COR-L47 (cell line): ENCODE measurements at regions not wholly inside any gene's neighbourhood (a gene's known extent, or its start where the extent isn't known, plus 50 kb on each side); places are given as distances from the start of the nearest gene placed in this dataset.

Source experiments
- DNase-seq: peaks from one replicate; lab custom pipeline; 2025; lab: John Stamatoyannopoulos, UW

DNA sequence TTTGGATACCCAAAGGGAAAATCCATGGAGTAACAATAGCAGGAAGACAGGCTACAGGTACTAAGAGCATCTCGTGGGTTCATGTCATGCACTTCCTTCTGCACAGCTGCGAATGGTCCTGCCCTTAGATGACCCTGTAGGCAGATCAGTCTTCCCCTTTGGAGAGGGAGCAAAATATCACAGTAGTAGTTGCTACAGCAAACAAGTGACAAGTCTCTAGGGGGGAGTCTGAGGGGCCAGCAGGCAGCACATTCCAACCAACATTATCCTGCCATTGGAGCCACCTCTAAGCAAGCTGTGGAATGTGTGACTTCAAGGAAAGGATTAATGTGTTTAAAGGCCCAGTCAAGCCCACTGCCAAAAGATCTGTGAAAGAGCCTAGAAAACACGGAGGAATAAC lies 273.2 kb upstream of the PARD3B start:
- no peak for DNase-seq

DNA sequence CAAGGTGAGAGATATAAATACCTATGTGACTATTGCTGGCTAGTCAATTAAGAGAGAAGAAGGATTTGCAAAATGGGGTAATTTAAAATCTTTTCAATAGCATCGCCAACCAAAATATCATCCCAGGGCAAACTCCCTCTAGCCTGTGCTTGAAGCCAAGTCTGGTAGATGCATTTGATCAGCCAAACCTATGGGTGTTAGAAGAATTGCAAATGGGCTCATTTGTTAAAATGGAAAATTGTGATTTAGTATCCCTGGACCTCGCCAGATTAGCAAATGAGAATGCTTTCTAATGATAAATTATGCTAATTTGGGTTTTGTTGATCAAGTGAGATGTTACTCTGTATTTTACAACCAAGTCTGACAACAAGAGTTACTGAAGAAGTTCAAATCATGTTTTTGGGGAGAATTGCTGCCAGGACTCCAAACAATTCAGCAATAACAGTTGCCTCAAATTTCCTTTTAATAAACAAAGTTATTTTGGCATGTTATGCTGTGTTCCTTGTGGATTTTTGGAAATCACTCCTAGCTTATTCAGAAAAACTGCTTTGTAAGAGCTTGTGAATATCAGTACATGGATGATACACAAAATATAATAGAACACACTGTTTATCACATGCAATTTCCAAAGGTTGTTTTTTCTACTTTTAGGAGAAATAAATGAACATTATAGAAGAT lies 272.5 kb upstream of the PARD3B start:
- DNase-seq = no peak

DNA sequence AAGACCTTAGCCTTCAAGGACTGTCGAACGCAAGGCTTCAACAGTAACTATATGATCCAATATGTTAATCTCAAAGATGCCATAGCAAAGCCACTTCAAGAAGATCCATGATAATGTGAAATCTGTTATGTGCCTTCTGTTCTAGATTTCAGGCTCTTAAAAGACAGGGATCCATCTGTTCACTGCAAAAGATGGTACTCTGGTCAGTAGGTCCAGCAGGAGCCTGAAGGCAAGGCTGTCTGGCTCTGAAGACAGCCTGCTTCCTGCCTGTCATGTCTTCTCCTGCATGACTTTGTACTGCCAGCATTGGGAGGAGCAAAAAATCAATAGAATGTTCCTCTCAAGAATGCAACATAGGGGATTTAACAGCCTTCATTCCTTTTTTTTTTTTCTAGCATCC lies 270.8 kb upstream of the PARD3B start:
- DNase-seq = no peak

DNA sequence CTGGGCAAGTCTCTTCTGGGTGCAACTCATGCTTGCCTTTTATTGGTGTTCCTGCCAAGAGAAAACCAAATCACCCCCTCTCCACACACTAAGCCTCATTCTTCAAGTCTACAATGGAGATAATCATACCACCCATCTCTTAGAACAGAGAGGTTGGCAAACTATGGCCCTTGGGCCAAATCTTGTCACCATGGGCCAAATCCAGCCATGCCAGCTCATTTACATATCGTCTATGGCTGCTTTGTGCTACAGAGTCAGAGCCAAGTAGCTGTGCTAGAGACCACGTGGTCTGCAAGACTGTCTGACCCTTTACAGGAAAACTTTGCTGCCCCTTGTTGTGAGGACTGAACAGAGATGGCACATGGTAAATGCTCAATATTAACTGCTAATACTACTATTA lies 270.3 kb upstream of the PARD3B start:
- DNase-seq = no peak

DNA sequence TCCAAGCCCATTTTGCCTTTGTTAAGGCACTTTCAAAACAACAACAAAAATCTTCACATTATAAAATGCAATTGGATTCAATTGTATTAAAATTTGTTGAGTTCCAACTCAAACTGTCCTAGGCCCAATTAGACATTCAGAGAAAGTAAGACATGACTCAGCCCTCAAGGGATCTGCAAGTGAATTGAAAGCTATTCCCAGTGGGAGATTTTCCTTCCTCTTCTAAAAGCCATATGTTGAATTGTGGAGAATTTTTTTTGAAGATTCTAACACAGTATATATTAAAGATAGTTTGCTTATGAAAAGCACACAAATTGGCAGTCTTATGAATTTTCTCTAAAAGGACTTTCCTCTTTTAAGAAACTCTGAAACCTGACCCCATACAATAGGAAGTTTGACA lies 268.0 kb upstream of the PARD3B start:
- no peak for DNase-seq

DNA sequence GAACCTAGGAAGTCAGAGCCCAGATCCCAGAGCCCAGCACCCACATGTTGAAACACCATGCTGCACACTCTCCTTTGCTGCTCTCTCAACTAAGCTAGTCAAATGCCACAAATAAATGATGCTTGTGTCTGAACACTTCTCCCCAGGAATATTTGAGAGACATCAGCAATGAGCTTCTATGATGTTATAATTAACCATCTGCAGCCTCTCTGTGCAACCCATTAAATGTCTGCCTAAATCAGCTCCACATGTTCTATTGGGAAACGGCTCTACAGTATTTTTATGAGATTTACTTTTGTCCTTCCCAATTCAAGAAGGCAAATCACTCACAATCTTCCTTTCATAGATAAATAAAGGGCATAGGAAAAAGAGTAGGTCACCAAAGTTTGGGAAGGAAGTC lies 266.8 kb upstream of the PARD3B start:
- DNase-seq = no peak

DNA sequence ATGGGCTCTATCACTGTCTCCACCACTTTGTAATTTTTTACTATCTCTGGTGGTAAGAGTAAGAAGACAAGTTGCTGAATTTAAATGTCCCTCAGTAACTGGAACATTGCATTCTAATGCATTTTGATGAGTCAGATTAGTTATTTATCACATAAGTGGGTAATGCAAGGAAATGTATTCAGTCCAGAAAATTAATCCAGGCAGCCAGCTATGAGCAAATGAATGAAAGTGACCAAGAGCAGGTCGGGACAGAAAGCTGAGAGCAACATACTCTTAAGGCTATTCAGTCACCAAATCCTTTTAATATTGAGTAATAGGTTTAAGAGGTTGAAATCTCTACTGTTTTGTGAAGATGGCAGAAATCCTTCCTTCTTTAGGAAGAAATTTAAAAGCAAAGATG lies 265.5 kb upstream of the PARD3B start:
- DNase-seq = no peak

DNA sequence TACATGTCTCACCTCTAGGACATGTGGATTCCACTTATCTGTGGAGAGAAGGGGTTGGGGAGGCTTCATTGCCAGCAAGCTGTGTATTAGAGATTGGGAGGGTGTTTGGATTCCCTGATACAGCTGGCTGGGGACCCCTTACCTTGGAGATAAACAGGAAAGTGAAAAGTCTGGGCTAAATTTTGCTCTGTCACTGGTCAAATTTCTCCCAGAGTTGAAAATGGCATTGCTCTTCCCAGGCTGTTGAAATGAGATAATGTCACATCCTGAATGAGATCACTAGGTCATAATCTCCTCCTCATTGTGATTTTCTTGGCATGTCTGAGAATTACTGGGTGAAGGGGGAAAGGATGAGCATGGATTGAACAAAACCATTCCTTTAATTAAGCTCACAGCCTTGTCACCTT lies 265.0 kb upstream of the PARD3B start:
- no peak for DNase-seq

DNA sequence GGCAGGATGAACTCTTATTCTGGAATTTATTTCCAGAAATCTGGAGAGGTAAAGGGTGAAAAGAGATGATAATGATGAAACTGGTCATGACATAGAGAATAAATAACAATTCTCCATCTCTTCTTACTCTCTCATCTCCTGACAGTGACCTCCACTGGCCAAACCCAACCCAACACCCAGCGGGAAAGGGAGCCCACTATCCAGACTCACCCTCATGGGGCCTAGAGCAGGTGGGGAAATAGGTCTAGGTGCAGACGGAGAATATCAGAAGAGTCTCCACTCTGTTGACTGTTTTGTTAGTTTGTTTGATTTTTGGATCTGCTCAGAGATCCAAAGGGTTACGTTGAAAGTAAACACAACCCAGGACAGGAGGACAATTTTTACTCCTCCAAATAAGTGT lies 263.2 kb upstream of the PARD3B start:
- no peak for DNase-seq

DNA sequence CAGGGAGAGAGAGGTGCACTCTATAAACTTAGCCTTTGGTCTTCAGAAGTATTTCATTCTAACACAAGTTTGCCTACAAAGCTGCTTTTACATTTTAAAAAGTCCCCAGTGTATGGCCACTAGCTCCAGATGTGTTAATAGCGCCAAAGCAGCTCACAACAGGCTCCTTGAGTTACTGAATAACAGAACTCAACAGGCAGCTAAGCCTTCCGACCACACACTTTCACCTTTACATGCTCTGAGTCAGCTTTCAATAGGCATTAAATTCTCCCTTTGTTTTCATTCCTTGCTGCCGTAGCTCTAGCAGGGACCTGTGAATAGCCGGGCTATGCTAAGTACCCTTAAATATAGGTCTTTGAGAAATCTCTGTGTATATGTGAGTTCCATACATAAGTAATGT lies 262.8 kb upstream of the PARD3B start:
- DNase-seq = no peak

DNA sequence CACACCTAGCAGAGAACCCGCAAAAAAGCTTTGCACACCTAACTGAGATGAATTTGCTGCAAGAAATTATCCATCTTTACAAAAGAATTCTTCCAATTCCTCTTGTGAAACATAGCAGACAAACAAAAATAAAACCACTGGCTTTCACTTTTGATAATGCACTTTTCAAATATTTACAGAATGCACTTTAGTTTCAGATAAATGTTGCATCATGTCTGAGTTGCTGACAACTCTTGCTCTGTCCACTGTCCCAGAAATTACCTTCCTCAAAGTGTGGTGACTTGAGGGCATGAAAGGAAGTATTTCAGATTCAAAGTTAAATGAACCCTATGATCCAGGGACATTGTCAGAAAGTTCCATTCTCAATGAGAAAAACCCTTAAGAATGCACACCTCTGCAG lies 256.2 kb upstream of the PARD3B start:
- no peak for DNase-seq

DNA sequence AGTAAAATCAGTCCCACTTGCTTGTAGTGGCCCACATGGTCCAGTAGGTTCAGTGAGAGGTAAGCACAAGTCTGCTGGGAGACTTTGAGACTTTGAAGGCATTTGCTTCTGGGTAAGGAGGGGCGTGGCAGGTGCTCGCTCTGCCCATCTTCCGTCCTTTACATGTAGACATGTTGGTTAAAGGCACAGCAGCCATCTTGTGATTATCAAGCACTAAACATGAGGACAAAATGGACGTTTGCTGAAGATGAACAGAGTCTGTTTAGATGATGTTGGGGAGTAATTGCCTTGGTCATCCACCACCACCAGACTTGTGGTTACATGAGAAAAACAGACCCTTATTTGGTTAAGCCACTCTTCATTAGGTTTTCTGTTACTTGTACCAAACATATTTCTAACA lies 252.8 kb upstream of the PARD3B start:
- DNase-seq = no peak

DNA sequence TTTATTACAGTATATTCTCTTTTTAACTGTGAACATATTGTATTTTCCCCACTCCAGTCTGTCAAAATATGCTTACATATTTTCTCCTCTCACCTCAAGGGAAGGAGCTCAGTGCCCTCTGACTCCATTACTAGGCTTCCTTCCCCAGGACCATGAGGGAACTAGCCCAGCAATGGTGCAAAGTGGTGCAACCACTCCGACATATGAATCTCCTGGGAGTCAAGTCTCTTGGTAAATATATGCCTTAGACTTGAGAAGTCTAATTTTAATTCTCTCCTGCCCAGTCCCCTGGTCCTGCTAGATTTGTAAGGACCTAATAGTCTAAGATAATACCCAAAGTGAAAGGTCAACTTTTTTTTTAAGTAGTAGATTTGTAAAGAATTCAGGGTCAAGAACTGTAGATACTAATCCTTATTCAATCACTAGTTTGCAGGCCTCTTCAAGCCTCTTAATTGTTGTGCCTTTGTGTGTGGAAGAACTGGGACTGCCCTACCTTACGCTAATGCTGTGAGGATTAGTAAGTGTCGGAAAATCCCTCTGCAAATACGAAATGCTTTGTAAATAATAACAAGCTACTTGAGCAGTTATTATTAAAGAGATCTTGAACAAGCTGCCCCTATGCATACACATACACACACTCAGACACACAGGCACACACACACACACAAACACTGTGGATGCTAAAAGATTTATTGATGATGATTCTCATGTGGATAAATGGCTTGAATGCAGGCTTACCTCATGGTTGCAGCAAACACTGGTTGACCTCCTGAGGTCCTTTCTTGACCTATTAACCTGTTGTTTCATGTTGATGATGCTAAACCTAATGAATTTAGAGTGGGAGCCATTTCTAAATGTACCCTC lies 251.2 kb upstream of the PARD3B start:
- no peak for DNase-seq

DNA sequence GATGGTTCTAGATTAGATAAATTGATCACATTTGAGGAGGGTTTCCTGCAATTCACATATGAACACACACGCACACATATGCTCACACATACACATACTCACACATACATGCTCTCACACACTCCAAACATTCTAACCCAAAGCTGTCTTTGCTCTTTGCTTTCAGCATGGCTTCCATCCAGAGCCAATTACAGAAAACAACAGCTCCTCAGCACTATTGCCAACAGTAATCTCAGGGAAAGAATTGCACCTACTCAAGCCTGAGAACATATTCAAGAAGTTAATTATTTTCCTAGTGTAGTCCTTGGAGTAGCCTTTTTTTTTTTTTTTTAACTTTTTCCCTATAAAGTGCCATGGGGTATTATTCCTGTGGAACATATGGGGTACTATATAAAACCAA lies 246.9 kb upstream of the PARD3B start:
- DNase-seq = no peak

DNA sequence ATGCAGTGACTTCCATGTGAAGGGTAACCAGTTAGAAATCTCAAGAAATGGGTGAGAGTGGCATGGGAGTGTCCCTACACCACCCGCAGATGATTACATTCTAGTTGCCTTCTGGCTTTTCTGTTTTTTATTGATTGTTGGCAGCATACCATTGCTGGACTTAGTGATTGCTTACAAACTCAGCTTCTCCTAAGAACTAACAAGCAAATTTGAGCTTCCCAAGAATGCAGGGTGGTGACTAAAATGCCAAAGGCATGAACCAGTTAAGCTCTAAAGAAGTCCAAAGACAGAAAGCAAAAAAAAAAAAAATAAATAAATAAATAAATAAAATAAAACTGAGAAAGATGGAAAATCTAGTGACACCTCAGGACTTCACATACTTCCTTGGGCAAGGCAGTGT lies 245.5 kb upstream of the PARD3B start:
- DNase-seq = no peak

DNA sequence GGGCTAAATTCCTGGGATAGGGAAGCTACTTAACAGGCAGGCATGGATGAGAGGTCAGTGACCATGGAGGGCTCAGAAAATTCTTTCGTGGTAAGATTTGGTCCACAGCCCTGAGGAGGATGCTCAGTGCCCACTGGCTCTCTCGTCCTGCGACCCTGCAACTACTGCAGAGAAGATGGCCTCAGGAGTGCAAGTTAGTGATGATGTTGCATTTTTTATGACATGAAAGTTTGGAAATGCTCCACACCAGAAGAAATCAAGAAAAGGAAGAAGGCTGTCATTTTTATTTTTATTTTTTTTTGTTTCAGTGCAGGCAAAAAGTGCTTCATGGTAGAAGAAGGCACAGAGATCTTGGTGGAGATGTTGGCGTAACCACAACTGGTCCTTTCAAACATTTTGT lies 238.6 kb upstream of the PARD3B start:
- DNase-seq = no peak

DNA sequence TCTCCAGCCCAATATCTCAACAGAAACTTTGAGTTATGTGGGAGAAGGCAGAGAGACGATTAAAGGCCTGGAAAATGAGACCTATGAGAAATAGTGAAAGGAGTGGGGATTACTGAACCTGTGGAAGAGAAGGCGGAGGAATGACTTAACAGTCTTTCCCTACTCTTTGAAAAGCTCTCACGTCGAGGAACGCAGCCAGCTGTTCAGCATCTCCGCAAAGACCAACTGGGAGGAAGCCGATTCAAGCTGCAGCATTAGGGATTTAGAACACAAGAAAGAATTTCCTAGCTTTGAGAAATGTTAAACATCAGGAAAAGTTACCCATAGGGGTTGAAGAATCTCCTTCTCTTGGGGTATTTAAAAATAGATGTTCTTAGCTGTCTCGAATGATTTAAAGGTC lies 233.2 kb upstream of the PARD3B start:
- no peak for DNase-seq

DNA sequence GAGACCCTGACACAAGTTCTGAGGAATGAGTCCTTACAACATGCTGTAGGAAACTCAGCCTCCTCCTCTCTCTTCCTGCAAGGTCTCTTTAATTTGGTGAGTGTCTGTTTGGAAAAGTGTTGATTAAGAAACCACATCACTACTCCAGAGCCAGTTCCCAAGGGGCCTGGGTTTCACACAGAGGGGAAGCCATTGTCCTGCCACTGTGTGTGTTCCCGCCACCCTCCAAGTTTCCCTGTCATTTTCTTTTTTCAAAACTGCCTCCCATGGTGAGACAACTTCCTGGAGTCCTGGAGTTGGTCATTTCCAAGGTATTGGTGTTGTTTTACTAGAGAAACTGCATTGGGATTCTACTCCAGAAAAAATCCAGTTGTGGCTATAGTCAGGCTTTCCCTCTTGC lies 232.0 kb upstream of the PARD3B start:
- DNase-seq = no peak

DNA sequence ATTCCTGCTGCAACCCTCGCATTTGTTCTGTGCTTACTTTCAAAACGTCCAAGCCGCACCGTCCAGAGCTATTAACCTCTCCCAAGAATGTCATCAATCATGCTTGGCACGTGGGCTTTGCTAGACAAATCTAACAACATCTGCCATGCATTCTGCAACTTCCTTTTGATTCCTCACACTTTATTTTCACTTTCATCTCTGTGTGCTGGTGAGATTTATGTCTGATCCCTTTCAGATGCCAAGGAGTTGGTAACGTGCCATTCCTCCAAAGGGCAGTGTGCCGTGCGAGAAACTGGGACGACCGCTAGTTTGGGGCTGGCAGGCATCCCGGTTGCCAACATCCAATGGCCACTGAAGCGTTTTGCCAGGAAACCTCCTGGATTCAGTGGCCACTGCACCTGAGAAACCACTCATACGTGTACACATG lies 230.0 kb upstream of the PARD3B start:
- DNase-seq = no peak

DNA sequence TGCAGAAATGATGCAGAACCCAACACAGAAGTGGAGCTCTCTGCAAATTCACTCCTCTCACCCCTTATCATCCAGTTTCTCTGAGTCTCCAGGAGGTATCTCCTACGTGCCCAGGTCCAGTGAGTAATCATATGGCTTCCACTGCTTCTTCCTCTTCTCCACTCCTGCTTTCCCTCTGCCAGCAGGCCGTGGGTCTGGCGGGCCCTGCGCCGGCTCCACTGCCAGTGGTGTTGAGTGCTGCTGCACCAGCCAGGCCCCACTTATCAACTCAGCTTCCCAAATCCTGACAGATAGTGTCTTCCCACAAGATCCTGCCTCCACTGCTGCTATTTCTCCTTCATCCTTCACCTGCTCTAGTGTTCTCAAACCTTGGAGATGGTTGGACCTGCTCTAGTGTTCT lies 227.6 kb upstream of the PARD3B start:
- no peak for DNase-seq

DNA sequence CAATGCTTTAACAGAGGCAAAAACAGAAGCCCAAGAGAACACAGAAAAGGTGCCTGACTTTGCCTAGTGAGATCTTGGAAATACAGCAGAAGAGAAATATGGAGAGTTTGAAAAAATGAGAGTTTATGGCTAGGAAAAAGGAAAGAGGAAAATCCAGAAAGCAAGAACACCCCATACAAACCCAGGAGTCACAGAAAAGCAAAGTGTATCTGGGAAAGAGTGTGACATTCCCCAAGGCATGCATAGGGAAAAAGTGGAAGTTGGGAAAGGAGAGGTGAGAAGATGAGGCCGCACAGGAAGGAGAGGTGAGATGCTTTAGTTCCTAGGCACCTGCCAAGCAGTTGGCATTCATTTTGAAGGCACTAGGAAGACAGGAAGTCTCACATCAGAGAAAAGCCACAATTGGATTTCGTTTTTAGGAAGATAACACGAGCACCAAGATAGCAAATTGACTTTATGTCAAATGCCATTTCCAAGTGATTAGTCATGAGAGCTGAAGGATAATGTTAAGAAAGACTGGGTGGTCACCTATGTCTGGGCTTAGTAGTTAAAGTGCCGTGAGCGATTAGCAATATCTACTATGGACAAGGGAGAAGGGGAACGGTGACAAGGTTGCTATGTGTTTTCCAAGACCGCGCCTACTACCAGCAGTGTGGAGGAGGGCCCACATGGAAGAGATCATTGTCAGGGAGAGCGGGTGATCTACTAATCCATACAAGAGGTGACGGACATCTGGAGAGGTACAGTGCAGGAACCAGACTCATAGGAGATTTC lies 224.1 kb upstream of the PARD3B start:
- DNase-seq = no peak

DNA sequence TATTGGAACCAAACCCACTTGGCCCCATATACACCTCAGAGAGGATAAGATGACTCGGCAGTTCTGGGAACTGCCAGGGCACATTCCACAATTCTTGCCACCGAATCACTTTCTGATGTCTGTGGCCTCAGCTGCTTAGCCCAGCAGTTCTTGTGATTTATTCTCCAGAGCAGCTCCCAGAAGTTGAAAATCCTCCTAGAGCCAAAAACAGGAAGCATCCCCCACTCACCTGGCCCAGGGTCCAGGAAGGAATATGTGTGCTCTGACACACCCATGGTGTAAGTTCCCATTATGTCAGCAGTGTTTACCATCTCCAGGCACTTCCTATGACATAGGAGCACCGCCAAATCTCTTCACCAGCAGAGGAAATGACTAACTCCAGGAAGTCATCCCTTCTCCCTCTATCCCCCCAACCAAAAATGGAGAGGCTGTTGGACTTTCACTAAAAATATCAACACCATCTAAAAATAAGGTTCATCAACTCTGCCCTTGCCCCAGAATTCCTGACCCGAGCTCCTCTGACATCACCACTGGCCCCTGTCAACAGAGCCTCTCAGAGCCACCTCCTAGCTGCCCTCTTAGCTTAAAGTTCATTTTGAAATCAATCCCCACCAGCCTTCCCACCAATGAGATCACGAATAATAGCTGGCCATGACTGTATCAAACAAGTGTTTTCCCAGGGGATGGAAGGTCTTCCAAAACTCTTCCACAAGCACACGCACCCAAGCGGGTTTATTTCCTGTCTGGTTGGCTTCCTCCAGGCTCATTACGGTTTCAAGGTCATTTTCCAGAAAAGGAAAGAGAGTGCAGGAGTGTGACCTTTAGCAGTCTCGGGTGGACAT lies 223.1 kb upstream of the PARD3B start:
- DNase-seq = no peak
